ENCODE measurements at regions not wholly inside any gene's neighbourhood (a gene's known extent, or its start where the extent isn't known, plus 50 kb on each side); places are given as distances from the start of the nearest gene placed in this dataset.
"Not testable (repeated sequence)": the region's sequence is repeated elsewhere in the genome, so short reads cannot be mapped to it uniquely, and the experiment has no call there.

DNA sequence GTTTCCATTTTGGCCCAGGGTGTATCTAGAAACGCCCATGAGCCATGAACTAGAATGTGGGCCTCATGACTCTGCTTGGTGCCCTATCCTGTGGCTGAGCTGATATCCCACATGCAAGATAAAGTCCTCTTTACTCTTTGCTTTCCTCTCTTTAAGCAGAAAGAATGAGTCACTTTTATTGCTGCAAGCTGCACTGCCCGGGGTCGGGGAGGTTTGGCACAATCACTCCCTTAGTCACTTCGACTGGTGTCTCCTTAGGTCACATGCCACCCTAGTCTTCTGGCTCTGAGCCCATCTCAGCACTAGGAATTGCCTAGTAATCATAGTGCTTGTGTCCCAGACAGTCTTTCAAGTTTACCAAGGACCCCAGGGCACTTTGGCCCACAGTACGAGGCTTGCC is 75.1 kb upstream of the CXorf66 start:
- Histone ChIP-seq H3K4me3 (no peak overlapping the region), H3K27ac (no peak overlapping the region), H3K27me3 (no peaks in the 10 kb centered on the region), H3K9me3 (no peaks in the 10 kb centered on the region), H3K36me3 (no peaks in the 10 kb centered on the region), H3K4me1 (no peaks in the 10 kb centered on the region)
- 61% methylated on average over 5 of the region's 5 CpGs for WGBS
- DNase-seq (ENCODE audit: low spot score in 2 of 2): no peak
- TF ChIP-seq CTCF (IDR thresholded peaks at IDR 0.05): no peak
- no peak for TF ChIP-seq EP300 (IDR thresholded peaks at IDR 0.05)
- no peak for TF ChIP-seq POLR2AphosphoS5 (IDR thresholded peaks at IDR 0.05)
- TF ChIP-seq POLR2A (IDR thresholded peaks at IDR 0.05): no peak

DNA sequence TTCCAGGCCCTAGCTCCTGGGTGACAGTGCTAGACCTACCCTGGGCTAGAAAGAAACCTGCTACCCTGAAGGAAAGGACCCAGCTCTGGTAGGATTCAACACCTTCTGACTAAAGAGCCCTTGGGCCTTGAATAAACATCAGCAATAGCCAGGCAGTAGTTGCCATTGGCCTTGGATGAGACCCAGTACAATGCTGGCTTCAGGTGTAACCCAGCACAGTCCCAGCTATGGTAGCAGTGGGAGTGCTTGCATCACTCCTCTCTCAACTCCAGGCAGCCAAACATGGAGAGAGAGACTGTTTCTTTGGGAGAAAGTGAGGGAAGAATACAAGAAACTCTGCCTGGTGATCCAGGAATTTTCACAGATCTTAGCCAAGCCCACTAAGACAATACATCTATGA is 73.5 kb upstream of the CXorf66 start:
- Histone ChIP-seq H3K4me3 (no peak overlapping the region), H3K4me1 (no peaks in the 10 kb centered on the region), H3K27me3 (no peaks in the 10 kb centered on the region), H3K9me3 (no peaks in the 10 kb centered on the region), H3K27ac (no peak overlapping the region), H3K36me3 (no peaks in the 10 kb centered on the region)
- TF ChIP-seq CTCF (IDR thresholded peaks at IDR 0.05): no peak
- TF ChIP-seq POLR2AphosphoS5 (IDR thresholded peaks at IDR 0.05): no peak
- TF ChIP-seq POLR2A (IDR thresholded peaks at IDR 0.05): no peak
- no peak for TF ChIP-seq EP300 (IDR thresholded peaks at IDR 0.05)
- DNase-seq (ENCODE audit: low spot score in 2 of 2): no peak

DNA sequence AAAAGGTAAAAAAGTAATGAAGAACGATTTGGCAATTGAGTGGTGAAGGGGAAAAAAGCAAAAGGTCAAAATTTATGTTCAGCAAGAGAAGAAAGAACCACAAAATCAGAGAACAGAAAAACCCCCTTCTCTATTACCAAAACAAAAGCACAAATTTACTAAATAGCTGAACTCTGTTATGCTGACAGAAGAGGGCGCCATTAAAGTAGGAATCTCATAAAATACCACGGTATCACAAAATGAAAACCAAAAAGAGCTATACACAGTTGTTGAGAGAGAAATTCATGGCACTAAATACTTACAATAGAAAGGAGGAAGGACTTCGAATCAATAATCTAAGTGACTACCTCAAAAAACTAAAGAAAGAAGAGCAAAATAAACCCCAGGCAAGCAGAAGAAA is 69.6 kb upstream of the CXorf66 start:
- TF ChIP-seq POLR2AphosphoS5 (IDR thresholded peaks at IDR 0.05) (no peak), CTCF (IDR thresholded peaks at IDR 0.05) (no peak), POLR2A (IDR thresholded peaks at IDR 0.05) (no peak), EP300 (IDR thresholded peaks at IDR 0.05) (no peak)
- Histone ChIP-seq H3K9me3 (no peaks in the 10 kb centered on the region), H3K4me1 (no peaks in the 10 kb centered on the region), H3K36me3 (no peaks in the 10 kb centered on the region), H3K27me3 (no peaks in the 10 kb centered on the region), H3K4me3 (no peak overlapping the region), H3K27ac (no peak overlapping the region)
- no peak for DNase-seq (ENCODE audit: low spot score in 2 of 2)
- WGBS: 19% methylated on average over 4 of the region's 4 CpGs

GRCh38 chrX:140022482-140022881 is 57.2 kb upstream of the CXorf66 start:
- DNase-seq (ENCODE audit: low spot score in 2 of 2): no peak
- no peak for TF ChIP-seq POLR2AphosphoS5 (IDR thresholded peaks at IDR 0.05)
- no peak for TF ChIP-seq EP300 (IDR thresholded peaks at IDR 0.05)
- no peak for TF ChIP-seq CTCF (IDR thresholded peaks at IDR 0.05)
- no peak for TF ChIP-seq POLR2A (IDR thresholded peaks at IDR 0.05)
- 67% methylated on average over 1 of the region's 1 CpG for WGBS

GRCh38 chrX:140019134-140019533 is 53.8 kb upstream of the CXorf66 start:
- 100% methylated on average over 1 of the region's 3 CpGs for WGBS
- not testable (repeated sequence) for H3K9me3 ChIP-seq

More at GRCh38 chrX:140022482-140022881, 57.2 kb upstream of the CXorf66 start:
- Histone ChIP-seq H3K36me3 (no peaks in the 10 kb centered on the region), H3K4me3 (no peak overlapping the region), H3K9me3 (no peaks in the 10 kb centered on the region), H3K27me3 (no peaks in the 10 kb centered on the region), H3K27ac (no peak overlapping the region), H3K4me1 (no peaks in the 10 kb centered on the region)

More at GRCh38 chrX:140019134-140019533, 53.8 kb upstream of the CXorf66 start:
- H3K27ac ChIP-seq; H3K27me3 ChIP-seq; H3K4me1 ChIP-seq; DNase-seq (ENCODE audit: low spot score in 2 of 2); H3K36me3 ChIP-seq; H3K4me3 ChIP-seq: not testable (repeated sequence)

Measured in suprapubic skin (tissue), 4 donors.